Hippocampal formation (tissue), 2 donors: ENCODE measurements at regions not wholly inside any gene's neighbourhood (a gene's known extent, or its start where the extent isn't known, plus 50 kb on each side); places are given as distances from the start of the nearest gene placed in this dataset.

ENCODE experiments used
- DNase-seq, 2 donors: peaks; one replicate each; lab custom pipeline; 2025; lab: John Stamatoyannopoulos, UW

DNA sequence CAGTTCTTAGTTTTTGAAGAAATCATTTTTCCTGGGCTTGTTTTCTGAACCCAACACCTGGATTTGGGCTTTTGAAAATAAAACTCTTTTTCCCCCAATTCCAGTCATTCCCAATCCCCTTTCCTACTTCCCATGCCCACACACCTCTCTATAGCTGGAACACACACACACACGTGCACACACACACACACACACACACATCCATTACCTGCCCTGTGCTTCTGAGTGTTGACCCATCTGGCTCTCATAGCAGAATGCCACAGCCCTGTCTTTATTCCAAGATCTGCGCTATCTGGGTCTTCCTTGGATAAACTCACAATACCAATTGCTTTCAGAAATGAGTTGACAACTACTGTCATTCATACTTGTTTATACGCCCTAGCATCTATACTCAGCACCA is 54.9 kb upstream of the C4orf54 start:
- no peak for DNase-seq

DNA sequence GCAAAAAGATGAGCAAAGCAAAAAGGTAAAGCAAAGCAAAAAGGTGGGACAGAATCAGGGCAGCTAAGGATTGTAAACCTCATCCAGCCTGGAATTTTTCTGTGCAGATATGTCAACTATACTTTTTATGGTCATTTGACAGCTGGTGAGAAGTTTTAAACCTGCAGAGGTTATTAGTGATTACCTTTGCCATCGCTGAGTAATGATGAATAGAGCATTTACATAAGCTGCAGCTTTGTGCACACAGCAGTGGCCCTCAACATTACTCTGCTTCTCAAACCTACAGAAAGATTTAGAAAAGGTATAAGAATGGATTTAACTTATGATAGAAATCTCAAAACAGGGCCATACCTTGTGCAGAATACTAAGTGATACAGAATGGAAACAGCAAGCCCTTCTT is 54.5 kb upstream of the C4orf54 start:
- DNase-seq: no peak

DNA sequence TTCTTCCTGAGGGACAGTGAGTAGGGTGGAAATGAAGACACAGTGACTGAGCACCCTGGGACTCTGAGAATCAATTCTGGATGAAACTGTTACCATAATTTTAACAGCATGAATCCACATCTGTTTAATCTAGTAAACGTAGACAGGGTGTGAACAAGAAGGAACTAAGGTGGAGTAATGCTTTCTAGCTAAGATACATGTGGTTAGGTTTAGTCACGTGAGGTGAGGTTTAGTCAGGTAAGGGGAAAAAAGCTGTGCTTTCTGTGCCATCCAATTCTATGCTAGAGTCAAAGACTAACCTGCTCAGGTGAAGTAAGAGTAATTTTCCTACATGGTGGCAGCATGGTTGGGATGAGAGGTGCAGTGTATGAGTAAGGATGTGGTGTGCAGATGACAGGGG is 54.0 kb upstream of the C4orf54 start:
- no peak for DNase-seq

DNA sequence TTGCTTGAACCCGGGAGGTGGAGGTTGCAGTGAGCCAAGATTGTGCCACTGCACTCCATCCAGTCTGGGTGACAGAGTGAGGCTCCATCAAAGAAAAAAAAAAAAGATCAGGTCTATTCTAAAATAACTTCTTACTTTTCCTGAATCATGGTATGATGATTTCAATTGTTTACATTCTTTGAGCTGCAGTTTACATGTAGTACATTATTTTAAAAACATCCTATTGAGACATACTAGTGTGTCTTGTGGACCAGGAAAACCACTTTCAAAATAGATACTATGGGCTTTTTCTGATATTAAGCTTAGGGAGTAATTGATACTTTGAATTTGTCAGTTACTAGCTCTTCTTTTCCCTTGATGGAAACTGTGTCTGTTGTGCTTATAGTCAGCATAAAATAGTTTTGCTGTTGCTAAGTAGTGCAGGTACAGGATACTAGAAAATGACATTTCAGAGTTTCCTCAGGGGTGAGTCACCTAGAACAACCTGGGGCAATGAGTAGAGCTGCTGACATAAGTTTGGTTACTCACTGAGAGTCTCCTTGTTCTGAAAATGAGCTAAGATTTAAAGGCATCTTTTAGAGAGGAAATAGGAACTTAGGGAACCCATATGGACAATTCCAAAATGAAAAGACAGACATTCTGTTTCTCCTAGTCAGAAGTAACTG is 53.2 kb upstream of the C4orf54 start:
- DNase-seq: no peak

GRCh38 chr4:99710020-99710419 is 52.4 kb upstream of the C4orf54 start:
- no peak for DNase-seq

DNA sequence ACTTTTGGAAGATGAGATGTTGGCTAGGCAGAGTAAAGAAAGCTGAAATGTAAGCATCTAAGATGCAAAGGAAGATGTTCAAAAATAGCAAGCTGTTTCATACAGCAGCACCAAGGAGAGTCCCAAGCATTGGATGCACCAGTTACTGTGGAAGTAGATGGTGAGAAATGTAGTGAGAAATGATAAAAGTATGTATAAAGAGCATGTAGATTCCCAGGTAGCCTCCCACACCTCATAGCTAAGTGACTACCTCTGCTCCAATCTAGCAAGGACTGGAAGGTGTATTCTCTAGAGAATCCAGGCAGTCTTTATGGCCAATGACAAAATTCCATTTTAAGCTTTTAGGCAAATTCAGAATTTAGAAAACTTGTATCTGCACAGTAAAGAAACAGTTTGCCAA is 50.9 kb upstream of the C4orf54 start:
- DNase-seq: no peak
